Posterior vena cava (tissue), 2 donors: ENCODE measurements at regions not wholly inside any gene's neighbourhood (a gene's known extent, or its start where the extent isn't known, plus 50 kb on each side); places are given as distances from the start of the nearest gene placed in this dataset.
A peak's percentile ranks its signal among the peaks of the same experiment; 100 is the strongest.

Source experiments
- DNase-seq: peaks from one replicate; pipeline ENCODE4 v3.0.0-alpha.2; 2020; ENCODE audit warnings: low spot score
- intact Hi-C, 2 donors: fragments of 100-400 bp; cut with DNase I; formaldehyde crosslinking; loops; one replicate each; pipeline versions ENCODE4 v1.14.1 to v1.14.2; 2022 to 2023
- donor health status: DM: yes; HTN: yes; CAD: no.
- donor health status: DM: yes; HTN: yes; CAD: no.

DNA sequence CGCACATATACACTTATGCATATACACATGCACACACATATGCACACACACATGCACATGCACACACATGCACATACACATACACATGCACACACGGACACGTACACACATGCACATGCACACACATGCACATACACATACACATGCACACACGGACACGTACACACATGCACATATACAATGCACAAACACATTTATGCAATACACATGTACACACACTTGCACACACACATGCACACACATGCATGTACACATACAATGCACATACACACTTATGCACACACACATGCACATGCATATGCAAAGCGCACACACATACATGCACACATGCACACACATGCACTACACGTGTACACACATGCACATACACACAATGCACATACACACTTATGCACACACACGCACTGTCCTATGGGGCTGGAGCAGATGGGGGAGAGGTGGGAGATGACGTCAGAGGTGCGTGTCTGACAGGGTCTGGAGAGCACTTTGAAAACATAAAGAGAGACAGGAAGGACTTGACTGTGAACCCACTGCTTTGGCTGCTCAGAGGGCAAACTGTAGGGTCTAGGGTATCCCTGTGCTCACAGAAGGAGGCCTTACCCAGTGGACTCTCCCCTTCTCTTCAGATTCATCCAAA lies 108.2 kb downstream of the UQCRFS1 start:
- DNase-seq: no peak
- intact Hi-C loops: loop anchor here in 1 of 2 donors (5.0 kb wide), 1 partner anchor 303 kb away; no protein-coding TSS in a partner anchor

- intact Hi-C loops: loop anchor here in 1 of 2 donors (5.0 kb wide), 1 partner anchor 238 kb away; no protein-coding TSS in a partner anchor
- DNase-seq: peak; percentile 95
Measured at GRCh38 chr19:29098863-29099481, 114.0 kb downstream of the UQCRFS1 start.

DNA sequence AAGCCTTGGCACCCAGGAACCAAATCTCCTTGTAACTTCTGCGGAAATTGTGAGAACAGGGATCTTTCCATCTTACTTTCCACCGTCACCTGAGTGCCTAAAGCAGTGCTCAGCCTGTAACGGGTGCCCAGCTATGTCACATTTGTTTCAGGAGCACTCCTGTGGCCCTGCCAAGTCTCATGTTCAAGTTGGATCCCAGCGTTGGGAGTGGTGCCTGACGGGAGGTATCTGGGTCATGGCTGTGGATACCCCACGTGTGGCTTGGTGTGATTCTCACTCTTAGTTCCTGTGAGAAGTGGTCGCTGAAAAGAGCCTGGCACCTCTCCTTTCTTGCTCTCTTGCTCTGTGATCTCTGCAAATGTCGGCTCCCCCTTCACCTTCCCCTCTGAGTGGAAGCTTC lies 114.9 kb downstream of the UQCRFS1 start:
- intact Hi-C loops: loop anchor here in 1 of 2 donors (5.0 kb wide), 1 partner anchor 239 kb away; no protein-coding TSS in a partner anchor
- DNase-seq: peak; percentile 76

GRCh38 chr19:29096896-29097295 lies 116.1 kb downstream of the UQCRFS1 start:
- intact Hi-C loops: loop anchor here in 1 of 2 donors (5.0 kb wide), 1 partner anchor 240 kb away; no protein-coding TSS in a partner anchor
- no peak for DNase-seq

DNA sequence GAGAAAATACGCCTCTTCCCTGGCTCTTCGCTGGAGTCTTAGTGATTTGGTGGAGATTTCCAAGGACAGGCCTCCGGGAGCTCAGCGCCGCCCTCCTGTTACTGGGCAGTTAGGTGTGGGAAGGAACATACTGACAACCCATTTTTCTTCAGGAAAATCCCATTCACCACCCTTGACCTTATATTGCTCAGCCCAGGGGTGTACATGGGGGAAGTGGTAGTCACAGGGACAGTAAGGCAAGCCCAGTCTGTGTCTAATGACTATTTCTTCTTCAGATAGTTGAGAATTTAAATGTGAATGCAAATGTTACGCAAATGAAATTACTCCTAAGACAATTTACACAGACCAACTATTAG lies 119.4 kb downstream of the UQCRFS1 start:
- intact Hi-C loops: no loop called here
- DNase-seq: no peak

- DNase-seq: no peak
- intact Hi-C loops: no loop called here
Measured at GRCh38 chr19:29092712-29093552, 120.0 kb downstream of the UQCRFS1 start.

- intact Hi-C loops: no loop called here
Measured at GRCh38 chr19:29090783-29091526, 122.0 kb downstream of the UQCRFS1 start.

GRCh38 chr19:29089315-29089870 lies 123.6 kb downstream of the UQCRFS1 start:
- intact Hi-C loops: no loop called here
- no peak for DNase-seq

More at GRCh38 chr19:29090783-29091526, 122.0 kb downstream of the UQCRFS1 start:
- DNase-seq: no peak

GRCh38 chr19:29088761-29089160 lies 124.2 kb downstream of the UQCRFS1 start:
- DNase-seq: no peak
- intact Hi-C loops: no loop called here

- DNase-seq: peak; percentile 59
- intact Hi-C loops: no loop called here
Measured at GRCh38 chr19:29086646-29087045, 126.3 kb downstream of the UQCRFS1 start.

GRCh38 chr19:29086182-29086581 lies 126.8 kb downstream of the UQCRFS1 start:
- peak; percentile 29 for DNase-seq
- intact Hi-C loops: no loop called here

DNA sequence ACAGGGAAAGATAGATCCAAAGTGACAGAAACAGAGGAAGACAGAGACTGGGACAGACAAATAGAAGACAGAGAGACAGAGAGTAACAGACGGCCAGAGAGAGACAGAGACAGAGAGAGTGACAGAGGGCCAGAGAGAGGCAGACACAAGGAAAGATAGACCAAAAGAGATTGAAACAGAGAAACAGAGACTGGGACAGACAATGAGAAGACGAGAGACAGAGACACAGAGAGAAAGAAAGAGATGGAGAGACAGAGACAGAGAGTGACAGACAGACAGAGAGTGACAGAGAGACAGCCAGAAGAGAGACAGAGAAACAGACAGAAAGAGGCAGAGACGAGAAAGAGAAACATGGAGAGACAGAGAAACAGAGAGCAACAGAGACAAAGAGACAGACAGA lies 127.3 kb downstream of the UQCRFS1 start:
- intact Hi-C loops: no loop called here
- no peak for DNase-seq

GRCh38 chr19:29085206-29085605 lies 127.7 kb downstream of the UQCRFS1 start:
- intact Hi-C loops: no loop called here
- DNase-seq: peak; percentile 81

DNA sequence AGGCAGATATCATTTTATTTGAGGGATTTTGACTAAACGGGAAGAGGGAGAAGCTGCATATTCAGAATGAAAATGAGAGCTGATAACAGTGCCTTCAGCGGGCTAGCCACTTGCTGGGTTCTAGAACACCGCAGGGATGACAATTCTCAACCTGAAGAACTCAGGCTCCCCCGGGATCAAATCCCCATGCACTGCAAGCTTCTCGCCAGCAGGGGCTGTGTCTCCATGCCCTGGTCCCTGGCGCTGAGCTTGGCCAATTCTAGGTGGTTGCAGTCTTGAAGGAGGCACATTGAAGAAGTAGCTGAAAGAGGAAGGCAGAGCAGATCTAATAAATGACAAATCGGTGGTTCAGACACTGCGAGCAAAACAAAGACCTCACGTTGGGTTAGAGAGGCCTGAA lies 128.7 kb downstream of the UQCRFS1 start:
- intact Hi-C loops: no loop called here
- peak; percentile 71 for DNase-seq

GRCh38 chr19:29083863-29084262 lies 129.1 kb downstream of the UQCRFS1 start:
- peak; percentile 78 for DNase-seq
- intact Hi-C loops: no loop called here

DNA sequence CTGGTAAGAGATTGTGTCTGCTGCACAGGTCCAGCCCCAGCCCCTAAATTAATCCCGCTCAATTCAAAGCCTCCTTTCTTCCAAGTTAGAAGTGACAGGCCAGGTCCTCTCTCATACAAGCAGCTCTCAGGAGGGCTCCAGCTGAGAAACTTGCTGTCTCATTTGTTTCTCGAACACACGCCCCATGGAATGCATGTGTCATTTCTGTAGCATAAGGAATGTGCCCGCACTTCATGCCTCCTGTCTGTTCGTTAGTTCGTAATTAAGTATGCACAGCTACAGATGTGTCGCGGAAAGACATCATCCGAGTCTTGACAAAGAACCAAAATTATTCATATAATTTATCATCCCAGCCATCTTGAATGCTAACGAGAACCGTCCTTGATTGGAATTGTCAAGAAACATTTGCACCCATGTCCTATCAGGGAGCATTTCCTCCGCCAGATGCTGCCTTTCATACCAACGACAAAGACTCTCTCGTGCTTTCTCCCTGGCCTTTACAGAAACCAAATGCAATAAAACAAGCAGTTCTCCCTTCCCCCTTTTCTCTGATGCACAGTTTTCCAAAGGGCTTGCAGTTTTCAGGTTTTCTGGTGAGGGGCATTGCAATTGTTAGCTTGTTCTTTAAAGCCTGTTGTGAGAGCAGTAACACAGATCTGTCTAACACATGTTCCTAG lies 133.5 kb downstream of the UQCRFS1 start:
- intact Hi-C loops: no loop called here
- no peak for DNase-seq

GRCh38 chr19:29076963-29077362 lies 136.0 kb downstream of the UQCRFS1 start:
- no peak for DNase-seq
- intact Hi-C loops: no loop called here

DNA sequence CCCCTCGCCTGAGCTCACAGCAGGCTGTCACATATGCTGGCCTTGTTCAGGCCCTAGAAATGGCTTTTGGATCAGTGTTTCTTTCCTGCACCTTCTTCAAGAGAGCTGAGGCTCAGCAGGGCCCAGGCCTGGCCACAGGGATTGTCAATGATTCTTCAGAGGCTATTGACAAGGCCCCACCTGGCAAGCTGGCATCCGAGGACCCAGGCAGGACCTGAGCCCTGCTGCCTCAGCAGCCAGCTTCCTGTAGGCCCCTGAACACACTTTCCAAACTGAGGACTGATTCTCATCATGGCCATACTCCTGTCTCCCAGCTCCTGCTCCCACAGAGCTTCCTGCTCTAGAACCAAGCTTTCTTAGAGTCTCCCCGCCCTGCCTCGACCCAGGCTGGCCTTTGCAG lies 136.8 kb downstream of the UQCRFS1 start:
- DNase-seq: peak; percentile 58
- intact Hi-C loops: no loop called here

DNA sequence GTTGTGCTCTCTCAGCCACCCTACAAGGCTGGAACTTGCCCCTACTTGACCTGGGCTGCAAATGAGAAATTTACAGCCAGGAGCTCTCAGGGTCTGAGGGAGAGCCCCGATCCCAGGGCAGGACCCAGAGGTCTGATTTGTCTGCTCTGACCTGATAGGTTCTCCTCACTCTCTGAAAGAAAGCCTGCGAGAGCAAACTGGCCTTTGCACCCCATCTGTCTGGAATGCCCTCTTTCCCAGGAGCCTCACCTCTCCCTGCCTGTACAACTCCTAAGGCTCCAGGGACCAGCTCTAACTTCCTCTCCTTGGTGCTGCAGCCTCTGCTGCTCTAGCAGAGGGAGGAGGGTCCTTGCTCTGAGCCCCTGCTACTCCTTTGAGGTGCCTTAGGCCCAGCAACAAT lies 137.8 kb downstream of the UQCRFS1 start:
- no peak for DNase-seq
- intact Hi-C loops: no loop called here
